ENCODE measurements at regions not wholly inside any gene's neighbourhood (a gene's known extent, or its start where the extent isn't known, plus 50 kb on each side); places are given as distances from the start of the nearest gene placed in this dataset.

DNA sequence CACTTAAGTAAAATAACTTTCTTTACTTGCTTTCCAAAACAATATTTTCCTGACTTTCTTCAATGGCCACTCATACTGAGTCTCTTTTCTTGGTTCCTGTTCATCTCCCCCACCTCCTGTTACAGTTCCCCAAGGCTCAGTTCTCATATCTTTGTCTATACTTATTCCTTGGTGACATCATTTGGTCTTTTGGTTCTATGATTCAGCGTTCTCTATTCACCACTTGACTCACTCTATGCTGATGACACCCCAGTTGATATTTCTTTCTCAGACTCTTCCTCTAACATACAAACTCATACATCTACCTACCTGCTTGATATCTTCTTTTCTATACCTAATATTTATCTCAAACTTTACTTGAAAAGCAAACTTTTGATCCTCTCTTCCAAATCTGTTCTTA is 85.0 kb upstream of the P3H2 start:
- no peak overlapping the region for H3K4me2 ChIP-seq (ENCODE audit: insufficient read depth, low read length)
- H4K20me1 ChIP-seq (replicated peaks; ENCODE audit: control insufficient read depth, insufficient read depth, low read length) = no peaks in the 10 kb centered on the region
- no peak for ATAC-seq
- in situ Hi-C loops (cut with MboI) (no loop called here), intact Hi-C loops (cut with micrococcal nuclease) (no loop called here)
- no peak overlapping the region for H2AFZ ChIP-seq (ENCODE audit: low read depth, low read length)
- no peak overlapping the region for H3K4me3 ChIP-seq
- H3K36me3 ChIP-seq (ENCODE audit: control insufficient read depth, insufficient read depth, low read length) = no peaks in the 10 kb centered on the region
- WGBS (ENCODE audit: insufficient coverage, low coverage, missing lambda C conversion rate) = 0% methylated on average over 1 of the region's 1 CpG
- no peaks in the 10 kb centered on the region for H3K79me2 ChIP-seq (ENCODE audit: control insufficient read depth, insufficient read depth, low read length)
- FAIRE-seq = no peak
- no peak overlapping the region for H3K27ac ChIP-seq (ENCODE audit: extremely low read depth, low read depth, low read length)
- H3K9me1 ChIP-seq (ENCODE audit: control insufficient read depth, insufficient read depth, low read length) = no peaks in the 10 kb centered on the region
- no peaks in the 10 kb centered on the region for H3K4me1 ChIP-seq (replicated peaks in 1 of 2; ENCODE audit: control insufficient read depth in 2 of 2, insufficient read depth in 2 of 2, low read length in 2 of 2)
- CTCF ChIA-PET (ENCODE audit: low intra/inter-chr PET ratio) = no interaction called here
- no TSS peak for BruUV-seq (replicated peaks)
- DNase-seq (ENCODE audit: extremely low read depth in 1 of 4, low spot score in 3 of 4) = no peak
- no peaks in the 10 kb centered on the region for H3K9me3 ChIP-seq (replicated peaks; ENCODE audit: control insufficient read depth, insufficient read depth, low read depth, low read length)
- H3K9ac ChIP-seq (ENCODE audit: insufficient read depth in 1 of 2, low read depth in 2 of 2, low read length in 2 of 2) = no peak overlapping the region
- POLR2A ChIA-PET = no interaction called here
- TF ChIP-seq TFAM (CRISPR knock-in tag; conservative IDR thresholded peaks at IDR 0.05) (no peak), TBP (optimal IDR thresholded peaks at IDR 0.05; ENCODE audit: low read depth, low read length) (no peak), MAFF (IDR thresholded peaks at IDR 0.05; ENCODE audit: low read length) (no peak), SRSF1 (IDR thresholded peaks at IDR 0.05; ENCODE audit: low read depth, low read length) (no peak), SNIP1 (IDR thresholded peaks at IDR 0.05; ENCODE audit: low read depth) (no peak), HNRNPK (IDR thresholded peaks at IDR 0.05; ENCODE audit: low read depth, low read length, poor library complexity, severe bottlenecking) (no peak), XRCC5 (IDR thresholded peaks at IDR 0.05; ENCODE audit: low read depth, low read length) (no peak), CC2D1A (IDR thresholded peaks at IDR 0.05) (no peak), FOXA1 (IDR thresholded peaks at IDR 0.05; ENCODE audit: borderline replicate concordance) (no peak), SIN3B (IDR thresholded peaks at IDR 0.05; ENCODE audit: low read depth) (no peak)
- TF ChIP-seq, protein P1, sequence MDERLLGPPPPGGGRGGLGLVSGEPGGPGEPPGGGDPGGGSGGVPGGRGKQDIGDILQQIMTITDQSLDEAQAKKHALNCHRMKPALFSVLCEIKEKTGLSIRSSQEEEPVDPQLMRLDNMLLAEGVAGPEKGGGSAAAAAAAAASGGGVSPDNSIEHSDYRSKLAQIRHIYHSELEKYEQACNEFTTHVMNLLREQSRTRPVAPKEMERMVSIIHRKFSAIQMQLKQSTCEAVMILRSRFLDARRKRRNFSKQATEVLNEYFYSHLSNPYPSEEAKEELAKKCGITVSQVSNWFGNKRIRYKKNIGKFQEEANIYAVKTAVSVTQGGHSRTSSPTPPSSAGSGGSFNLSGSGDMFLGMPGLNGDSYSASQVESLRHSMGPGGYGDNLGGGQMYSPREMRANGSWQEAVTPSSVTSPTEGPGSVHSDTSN (CRISPR knock-in tag; IDR thresholded peaks at IDR 0.05; ENCODE audit: low read depth) = no peak
- TF ChIP-seq, protein P1 (tag; conservative IDR thresholded peaks at IDR 0.05; ENCODE audit: low read depth) = no peak
- TF ChIP-seq, protein P2, sequence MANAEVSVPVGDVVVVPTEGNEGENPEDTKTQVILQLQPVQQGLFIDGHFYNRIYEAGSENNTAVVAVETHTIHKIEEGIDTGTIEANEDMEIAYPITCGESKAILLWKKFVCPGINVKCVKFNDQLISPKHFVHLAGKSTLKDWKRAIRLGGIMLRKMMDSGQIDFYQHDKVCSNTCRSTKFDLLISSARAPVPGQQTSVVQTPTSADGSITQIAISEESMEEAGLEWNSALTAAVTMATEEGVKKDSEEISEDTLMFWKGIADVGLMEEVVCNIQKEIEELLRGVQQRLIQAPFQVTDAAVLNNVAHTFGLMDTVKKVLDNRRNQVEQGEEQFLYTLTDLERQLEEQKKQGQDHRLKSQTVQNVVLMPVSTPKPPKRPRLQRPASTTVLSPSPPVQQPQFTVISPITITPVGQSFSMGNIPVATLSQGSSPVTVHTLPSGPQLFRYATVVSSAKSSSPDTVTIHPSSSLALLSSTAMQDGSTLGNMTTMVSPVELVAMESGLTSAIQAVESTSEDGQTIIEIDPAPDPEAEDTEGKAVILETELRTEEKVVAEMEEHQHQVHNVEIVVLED (CRISPR knock-in tag; IDR thresholded peaks at IDR 0.05) = no peak
- TF ChIP-seq, protein P3, sequence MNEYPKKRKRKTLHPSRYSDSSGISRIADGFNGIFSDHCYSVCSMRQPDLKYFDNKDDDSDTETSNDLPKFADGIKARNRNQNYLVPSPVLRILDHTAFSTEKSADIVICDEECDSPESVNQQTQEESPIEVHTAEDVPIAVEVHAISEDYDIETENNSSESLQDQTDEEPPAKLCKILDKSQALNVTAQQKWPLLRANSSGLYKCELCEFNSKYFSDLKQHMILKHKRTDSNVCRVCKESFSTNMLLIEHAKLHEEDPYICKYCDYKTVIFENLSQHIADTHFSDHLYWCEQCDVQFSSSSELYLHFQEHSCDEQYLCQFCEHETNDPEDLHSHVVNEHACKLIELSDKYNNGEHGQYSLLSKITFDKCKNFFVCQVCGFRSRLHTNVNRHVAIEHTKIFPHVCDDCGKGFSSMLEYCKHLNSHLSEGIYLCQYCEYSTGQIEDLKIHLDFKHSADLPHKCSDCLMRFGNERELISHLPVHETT (CRISPR knock-in tag; conservative IDR thresholded peaks at IDR 0.05 in 1 of 2, IDR thresholded peaks at IDR 0.05 in 1 of 2) = no peak
- TF ChIP-seq, protein P4, sequence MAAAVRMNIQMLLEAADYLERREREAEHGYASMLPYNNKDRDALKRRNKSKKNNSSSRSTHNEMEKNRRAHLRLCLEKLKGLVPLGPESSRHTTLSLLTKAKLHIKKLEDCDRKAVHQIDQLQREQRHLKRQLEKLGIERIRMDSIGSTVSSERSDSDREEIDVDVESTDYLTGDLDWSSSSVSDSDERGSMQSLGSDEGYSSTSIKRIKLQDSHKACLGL (CRISPR knock-in tag; IDR thresholded peaks at IDR 0.05; ENCODE audit: borderline replicate concordance, poor library complexity, severe bottlenecking) = no peak
- no peaks in the 10 kb centered on the region for H3K27me3 ChIP-seq (ENCODE audit: control insufficient read depth in 2 of 2, insufficient read depth in 2 of 2, low read length in 2 of 2)

Measured in K562 (cell line).